Naive thymus-derived CD4-positive, alpha-beta T cell (primary cell): ENCODE measurements at regions not wholly inside any gene's neighbourhood (a gene's known extent, or its start where the extent isn't known, plus 50 kb on each side); places are given as distances from the start of the nearest gene placed in this dataset.
A peak's percentile ranks its signal among the peaks of the same experiment; 100 is the strongest.

ENCODE experiments used
- ATAC-seq: fragments of 150-1000 bp; cut with Tn5 transposase; 2 replicates; pipeline ENCODE4 v1.10.0; 2021; ENCODE audit warnings: mild to moderate bottlenecking, moderate library complexity
- CTCF ChIA-PET: fragments of 350-600 bp; sonication (Branson Sonifier 250); formaldehyde crosslinking; loops from one replicate; lab custom pipeline; 2021; ENCODE audit warnings: antibody characterized with exemption; lab: Charles Lee
- POLR2A ChIA-PET: fragments of 350-600 bp; sonication (Branson Sonifier 250); formaldehyde crosslinking; loops from one replicate; lab custom pipeline; 2021; ENCODE audit warnings: antibody characterized with exemption, inconsistent platforms; lab: Charles Lee
- DNase-seq, 9 donors: peaks; one replicate each; pipeline versions ENCODE4 v3.0.0 to v3.0.0-alpha.2; 2020 to 2022; ENCODE audit warnings: mixed read lengths in 1 of 9
- H3K27ac ChIP-seq: one replicate; pipeline ENCODE4 v1.7.0; 2013; ENCODE audit warnings: mild to moderate bottlenecking, low read depth, low read length, moderate library complexity
- H3K27me3 ChIP-seq, 2 donors: one replicate each; pipeline ENCODE4 v1.7.0; 2013; ENCODE audit warnings: low read length in 2 of 2, mild to moderate bottlenecking in 2 of 2, moderate library complexity in 2 of 2; ENCODE audit not compliant: control insufficient read depth in 2 of 2, insufficient read depth in 2 of 2
- H3K36me3 ChIP-seq, 3 experiments: 1 replicate in 2 of 3; 2 replicates in 1 of 3; pipeline ENCODE4 v1.7.0; 2013; ENCODE audit warnings: low read length in 3 of 3, mild to moderate bottlenecking in 3 of 3, moderate library complexity in 1 of 3; ENCODE audit not compliant: insufficient read depth in 3 of 3, control insufficient read depth in 2 of 3
- H3K4me1 ChIP-seq, 2 donors: one replicate each; pipeline ENCODE4 v1.7.0; 2013; ENCODE audit warnings: low read length in 2 of 2, mild to moderate bottlenecking in 2 of 2, moderate library complexity in 1 of 2; ENCODE audit not compliant: control insufficient read depth in 2 of 2, insufficient read depth in 2 of 2
- H3K4me3 ChIP-seq: 2 replicates; pipeline ENCODE4 v1.7.0; 2013; ENCODE audit warnings: mild to moderate bottlenecking, low read length
- H3K9me3 ChIP-seq, 3 experiments: 1 replicate in 2 of 3; 2 replicates in 1 of 3; pipeline ENCODE4 v1.7.0; 2013; ENCODE audit warnings: low read length in 3 of 3; ENCODE audit not compliant: control insufficient read depth in 2 of 3
- H3K27ac Mint-ChIP-seq, 9 donors: one replicate each; pipeline ENCODE4 v1.8.0; 2020 to 2022; ENCODE audit warnings: mixed read lengths in 9 of 9, mild to moderate bottlenecking in 8 of 9, moderate library complexity in 5 of 9, inconsistent platforms in 2 of 9
- H3K27me3 Mint-ChIP-seq, 5 donors: one replicate each; pipeline ENCODE4 v1.8.0; 2021 to 2022; ENCODE audit warnings: mixed read lengths in 5 of 5, mild to moderate bottlenecking in 1 of 5
- H3K36me3 Mint-ChIP-seq, 5 donors: one replicate each; pipeline ENCODE4 v1.8.0; 2020 to 2022; ENCODE audit warnings: mixed read lengths in 5 of 5, mild to moderate bottlenecking in 3 of 5, inconsistent platforms in 1 of 5
- H3K4me1 Mint-ChIP-seq, 7 donors: one replicate each; pipeline ENCODE4 v1.8.0; 2020 to 2022; ENCODE audit warnings: mixed read lengths in 7 of 7, mild to moderate bottlenecking in 3 of 7, inconsistent platforms in 1 of 7
- H3K4me3 Mint-ChIP-seq, 10 donors: one replicate each; pipeline ENCODE4 v1.8.0; 2020 to 2022; ENCODE audit warnings: mild to moderate bottlenecking in 10 of 10, mixed read lengths in 10 of 10, moderate library complexity in 6 of 10, inconsistent platforms in 2 of 10
- H3K9me3 Mint-ChIP-seq, 11 donors: one replicate each; pipeline ENCODE4 v1.8.0; 2020 to 2022; ENCODE audit warnings: mixed read lengths in 11 of 11, mild to moderate bottlenecking in 4 of 11, inconsistent platforms in 1 of 11, moderate library complexity in 1 of 11
- intact Hi-C, 2 donors: fragments of 100-400 bp; cut with micrococcal nuclease; formaldehyde crosslinking; loops; one replicate each; pipeline ENCODE4 v1.15.1; 2023

GRCh38 chr6:137271245-137272183 lies 52.3 kb upstream of the IFNGR1 start:
- ChIA-PET POLR2A (no interaction called here), CTCF (interaction anchor here (0.6 to 1.7 kb wide), 11 partner anchors 10 to 370 kb away, joined by 3 to 7 read pairs (median 4); no protein-coding TSS in a partner anchor)
- peaks cover 0 to 7% (median 0%) of the 10 kb centered on the region in 7 donors for H3K4me1 Mint-ChIP-seq
- H3K4me3 Mint-ChIP-seq: no peak overlapping the region
- no peaks in the 10 kb centered on the region for H3K36me3 ChIP-seq
- no peaks in the 10 kb centered on the region for H3K9me3 Mint-ChIP-seq
- no peak overlapping the region for H3K27ac Mint-ChIP-seq
- H3K27me3 Mint-ChIP-seq: peaks cover 5 to 38% (median 6%) of the 10 kb centered on the region in 5 donors
- ATAC-seq (peak; percentile 76), DNase-seq (peak in 5 of 9 donors; percentile 8 to 41 (median 27))
- no peak overlapping the region for H3K27ac ChIP-seq
- H3K36me3 Mint-ChIP-seq: no peaks in the 10 kb centered on the region
- H3K4me1 ChIP-seq: peaks cover 0 to 16% of the 10 kb centered on the region in 2 donors
- intact Hi-C loops: loop anchor here (1.0 to 10.0 kb wide), 14 partner anchors 43 to 836 kb away; partner anchors contain the start of genes OLIG3 (in 1 of the 2) and PERP (in 1 of the 2)
- no peaks in the 10 kb centered on the region for H3K9me3 ChIP-seq
- no peak overlapping the region for H3K4me3 ChIP-seq
- H3K27me3 ChIP-seq: no peaks in the 10 kb centered on the region

- H3K36me3 Mint-ChIP-seq: peaks cover 0 to 3% (median 0%) of the 10 kb centered on the region in 5 donors
- Histone ChIP-seq H3K4me1 (peaks cover 0 to 16% of the 10 kb centered on the region in 2 donors), H3K27ac (no peak overlapping the region), H3K36me3 (no peaks in the 10 kb centered on the region), H3K9me3 (no peaks in the 10 kb centered on the region), H3K4me3 (no peak overlapping the region), H3K27me3 (no peaks in the 10 kb centered on the region)
- peaks cover 0 to 7% (median 0%) of the 10 kb centered on the region in 7 donors for H3K4me1 Mint-ChIP-seq
- no peaks in the 10 kb centered on the region for H3K9me3 Mint-ChIP-seq
- ChIA-PET POLR2A (no interaction called here), CTCF (interaction anchor here (1.0 to 1.2 kb wide), 2 partner anchors 320 to 372 kb away, joined by 3 read pairs; no protein-coding TSS in a partner anchor)
- peak overlapping the region in 1 of 10 donors; percentile 40 for H3K4me3 Mint-ChIP-seq
- H3K27ac Mint-ChIP-seq: no peak overlapping the region
- intact Hi-C loops: loop anchor here (2.0 to 10.0 kb wide), 7 partner anchors 133 to 837 kb away; partner anchors contain the start of genes OLIG3 (in 1 of the 2) and PERP (in 1 of the 2)
- no peak for DNase-seq
- ATAC-seq: no peak
- H3K27me3 Mint-ChIP-seq: peaks cover 9 to 50% (median 16%) of the 10 kb centered on the region in 5 donors
These were observed 50.6 kb upstream of the IFNGR1 start for GRCh38 chr6:137269803-137270202.

GRCh38 chr6:137269347-137269746 lies 50.2 kb upstream of the IFNGR1 start:
- H3K9me3 Mint-ChIP-seq: no peaks in the 10 kb centered on the region
- DNase-seq (no peak), ATAC-seq (no peak)
- Histone ChIP-seq H3K4me1 (peaks cover 0 to 16% of the 10 kb centered on the region in 2 donors), H3K27me3 (no peaks in the 10 kb centered on the region), H3K36me3 (no peaks in the 10 kb centered on the region), H3K4me3 (no peak overlapping the region), H3K9me3 (no peaks in the 10 kb centered on the region), H3K27ac (no peak overlapping the region)
- H3K36me3 Mint-ChIP-seq: peaks cover 0 to 3% (median 0%) of the 10 kb centered on the region in 5 donors
- ChIA-PET POLR2A (no interaction called here), CTCF (no interaction called here)
- peaks cover 9 to 50% (median 16%) of the 10 kb centered on the region in 5 donors for H3K27me3 Mint-ChIP-seq
- H3K4me3 Mint-ChIP-seq: peak overlapping the region in 1 of 10 donors; percentile 40
- peaks cover 0 to 7% (median 0%) of the 10 kb centered on the region in 7 donors for H3K4me1 Mint-ChIP-seq
- intact Hi-C loops: no loop called here
- H3K27ac Mint-ChIP-seq: no peak overlapping the region
